Esophagus mucosa (tissue), 1 donor: ENCODE measurements at regions not wholly inside any gene's neighbourhood (a gene's known extent, or its start where the extent isn't known, plus 50 kb on each side); places are given as distances from the start of the nearest gene placed in this dataset.
"Not testable (repeated sequence)": the region's sequence is repeated elsewhere in the genome, so short reads cannot be mapped to it uniquely, and the experiment has no call there.

ENCODE experiments used
- ATAC-seq: fragments of 200-7000 bp; cut with Tn5 transposase; one replicate; pipeline ENCODE4 v1.9.1; 2020
- donor health status: DM: yes; HTN: yes; CAD: no.

DNA sequence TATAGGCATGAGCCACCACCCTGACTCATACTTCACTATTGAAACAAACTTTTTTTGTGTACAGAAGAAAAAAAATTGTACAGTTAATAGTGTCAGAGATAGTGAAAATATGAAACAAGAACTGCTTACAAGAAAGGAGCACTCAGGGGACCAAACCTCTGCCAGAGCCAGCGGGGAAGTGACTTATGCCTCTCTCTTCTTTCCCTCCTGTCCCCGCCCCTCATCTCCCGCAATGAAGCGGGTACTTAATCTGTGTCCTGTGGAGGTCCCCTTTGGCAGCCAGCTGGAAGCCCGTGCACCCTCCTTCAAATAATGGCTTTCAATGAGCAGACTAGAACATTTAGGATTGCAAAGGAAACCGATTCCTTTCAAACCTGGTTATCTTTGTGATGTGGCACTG, 51.5 kb downstream of the PPIAL4A start:
- ATAC-seq, result not testable (repeated sequence)

DNA sequence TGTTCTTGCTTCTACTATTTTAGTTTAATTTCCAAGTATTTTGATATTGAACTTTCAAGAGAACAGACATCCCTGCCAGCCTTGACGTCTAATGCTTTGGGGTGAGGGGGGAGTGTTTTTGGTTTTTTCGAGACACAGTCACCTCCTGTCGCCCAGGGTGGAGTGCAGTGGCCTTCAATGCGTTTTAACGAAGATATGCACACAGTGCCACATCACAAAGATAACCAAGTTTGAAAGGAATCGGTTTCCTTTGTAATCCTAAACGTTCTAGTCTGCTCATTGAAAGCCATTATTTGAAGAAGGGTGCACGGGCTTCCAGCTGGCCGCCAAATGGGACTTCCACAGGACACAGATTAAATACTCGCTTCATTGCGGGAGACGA, 52.3 kb downstream of the PPIAL4A start:
- ATAC-seq, result not testable (repeated sequence)

DNA sequence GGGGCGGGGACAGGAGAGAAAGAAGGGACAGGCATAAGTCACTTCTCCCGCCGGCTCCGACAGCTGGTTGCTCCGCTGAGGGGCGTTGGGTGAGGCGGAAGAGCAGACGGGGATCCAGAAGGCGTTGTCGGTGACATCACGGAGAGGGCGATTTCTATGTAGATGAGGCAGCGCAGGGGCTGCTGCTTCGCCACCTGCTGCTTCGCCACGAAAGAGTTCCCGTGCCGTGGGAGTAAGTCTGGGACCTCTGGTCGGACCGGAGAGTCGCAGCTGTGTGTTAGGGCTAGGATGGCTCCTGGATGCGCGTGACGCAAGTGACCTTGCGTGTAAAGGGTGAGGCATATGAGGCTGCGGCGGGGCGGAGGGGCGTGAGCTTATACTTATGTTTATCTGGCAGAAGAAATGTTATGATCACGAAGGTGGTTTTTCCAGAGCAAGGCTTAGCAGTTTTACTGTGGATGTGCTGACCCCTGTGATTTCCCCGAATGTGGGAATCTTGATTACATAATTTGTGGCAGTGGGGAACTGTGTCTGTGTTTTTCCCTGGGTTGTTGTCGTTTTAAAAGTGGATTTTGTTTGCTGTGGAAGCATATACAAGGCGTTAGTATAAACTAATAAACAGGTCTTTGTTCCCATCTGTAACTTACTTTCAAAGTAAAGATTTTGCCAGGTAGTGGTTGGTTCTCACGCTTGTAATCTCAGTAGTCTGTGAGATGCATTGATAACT, 52.8 kb downstream of the PPIAL4A start:
- peak; percentile 81 for ATAC-seq

- ATAC-seq, result not testable (repeated sequence)
Measured at GRCh38 chr1:120942945-120943319, 53.4 kb downstream of the PPIAL4A start.

DNA sequence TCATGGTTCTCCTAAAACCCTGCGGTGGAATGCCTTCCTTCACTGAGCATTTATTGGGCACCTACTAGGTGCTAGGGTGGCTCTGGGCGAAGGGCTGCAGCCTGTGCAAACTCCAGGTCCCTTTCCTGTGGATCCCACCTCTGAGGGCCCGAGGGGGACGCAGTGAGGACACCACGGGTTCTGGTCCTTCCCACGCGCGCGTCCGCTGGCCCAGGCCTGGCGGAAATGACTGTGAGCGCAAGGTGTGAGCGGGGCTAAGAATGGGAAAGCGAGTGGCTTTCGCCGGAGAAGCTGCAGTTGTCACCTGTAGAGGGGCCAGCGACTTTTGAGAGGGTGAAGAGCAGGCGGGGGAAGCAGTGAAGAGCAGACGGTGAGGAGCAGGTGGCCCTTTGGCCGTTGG, 55.1 kb downstream of the PPIAL4A start:
- ATAC-seq, result not testable (repeated sequence)

DNA sequence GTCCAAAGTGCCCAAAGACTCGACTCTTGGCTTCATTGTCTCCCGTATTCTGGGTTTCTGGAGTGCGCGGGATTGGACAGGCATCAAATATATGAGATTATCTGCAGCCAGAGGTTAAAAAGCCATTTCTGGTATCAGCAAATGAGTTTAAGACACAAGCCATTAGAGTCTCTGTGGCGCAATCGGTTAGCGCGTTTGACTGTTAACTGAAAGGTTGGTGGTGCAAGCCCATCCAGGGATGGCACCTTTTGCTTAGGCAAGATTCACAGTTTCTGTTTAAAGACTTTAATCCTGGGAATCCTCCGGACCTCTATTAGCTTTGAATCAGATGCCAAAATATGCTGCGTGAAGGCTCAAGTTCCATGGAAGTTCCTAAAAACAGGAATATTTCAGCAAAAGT, 55.6 kb downstream of the PPIAL4A start:
- ATAC-seq, result not testable (repeated sequence)

GRCh38 chr1:120947114-120947513, 57.5 kb downstream of the PPIAL4A start:
- ATAC-seq, result not testable (repeated sequence)

- not testable (repeated sequence) for ATAC-seq
Measured at GRCh38 chr1:120949724-120950123, 60.2 kb downstream of the PPIAL4A start.

- ATAC-seq, result not testable (repeated sequence)
Measured at GRCh38 chr1:120950633-120951032, 61.1 kb downstream of the PPIAL4A start.

DNA sequence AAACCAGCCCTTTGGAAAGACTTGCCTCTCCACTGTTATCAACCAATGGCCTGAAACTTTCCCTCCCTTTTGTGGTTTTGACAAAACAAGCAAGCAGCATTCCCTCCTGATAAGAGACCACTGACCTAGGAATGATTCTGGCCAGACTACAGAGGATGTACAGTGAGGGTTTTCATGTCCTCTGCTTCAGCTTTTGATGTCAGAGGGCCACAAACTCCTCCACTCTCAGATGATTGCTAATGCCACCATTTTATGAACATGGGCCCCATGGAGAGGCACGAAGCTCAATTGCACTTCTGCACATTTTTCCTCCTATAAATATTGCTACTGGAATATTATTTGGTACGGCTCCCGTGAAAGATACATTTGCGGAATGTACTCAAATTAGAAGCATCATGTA, 61.5 kb downstream of the PPIAL4A start:
- not testable (repeated sequence) for ATAC-seq

GRCh38 chr1:120952207-120952870, 62.8 kb downstream of the PPIAL4A start:
- not testable (repeated sequence) for ATAC-seq

GRCh38 chr1:120952871-120953265, 63.3 kb downstream of the PPIAL4A start:
- ATAC-seq, result not testable (repeated sequence)

DNA sequence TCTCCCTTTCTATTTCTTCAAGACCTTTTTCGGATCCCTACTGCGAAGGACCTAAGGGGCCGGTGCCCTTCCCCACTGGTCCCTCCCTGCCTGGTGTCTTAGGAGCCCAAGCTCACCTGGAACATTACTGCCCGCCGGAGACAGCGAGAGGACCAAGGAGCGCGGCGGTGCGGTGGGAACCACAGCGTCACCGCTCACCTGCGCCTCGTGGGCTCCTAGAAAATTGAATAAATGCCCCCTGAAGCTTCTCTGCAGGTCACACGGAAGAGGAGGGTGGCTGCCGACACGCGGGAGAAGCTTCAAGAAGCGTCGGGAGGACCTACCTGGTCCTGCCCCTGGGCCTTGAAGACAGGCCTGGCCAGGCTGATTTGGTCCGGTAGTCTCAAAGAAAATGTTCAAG, 65.2 kb downstream of the PPIAL4A start:
- no peak for ATAC-seq

DNA sequence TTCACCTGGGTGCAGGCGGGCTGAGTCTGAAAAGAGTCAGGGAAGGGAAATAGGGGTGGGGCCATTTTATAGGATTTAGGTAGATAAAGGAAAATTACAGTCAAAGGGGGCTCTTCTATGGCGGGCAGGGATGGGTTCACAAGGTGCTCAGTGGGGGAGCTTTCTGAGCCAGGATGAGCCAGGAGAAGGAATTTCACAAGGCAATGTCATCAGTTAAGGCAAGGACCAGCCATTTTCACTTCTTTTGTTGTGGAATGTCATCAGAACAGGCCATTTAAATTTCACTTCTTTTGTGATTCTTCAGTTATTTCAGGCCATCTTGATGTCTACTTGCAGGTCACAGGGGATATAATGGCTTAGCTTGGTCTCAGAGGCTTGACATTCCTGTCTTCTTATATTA, 66.4 kb downstream of the PPIAL4A start:
- ATAC-seq, result not testable (repeated sequence)

GRCh38 chr1:120966018-120966417, 76.4 kb downstream of the PPIAL4A start:
- not testable (repeated sequence) for ATAC-seq

- ATAC-seq, result peak; percentile 88
Measured at GRCh38 chr1:120972863-120973262, 83.3 kb downstream of the PPIAL4A start.

- not testable (repeated sequence) for ATAC-seq
Measured at GRCh38 chr1:120973836-120974235, 84.3 kb downstream of the PPIAL4A start.

- not testable (repeated sequence) for ATAC-seq
Measured at GRCh38 chr1:120977279-120977678, 87.7 kb downstream of the PPIAL4A start.

DNA sequence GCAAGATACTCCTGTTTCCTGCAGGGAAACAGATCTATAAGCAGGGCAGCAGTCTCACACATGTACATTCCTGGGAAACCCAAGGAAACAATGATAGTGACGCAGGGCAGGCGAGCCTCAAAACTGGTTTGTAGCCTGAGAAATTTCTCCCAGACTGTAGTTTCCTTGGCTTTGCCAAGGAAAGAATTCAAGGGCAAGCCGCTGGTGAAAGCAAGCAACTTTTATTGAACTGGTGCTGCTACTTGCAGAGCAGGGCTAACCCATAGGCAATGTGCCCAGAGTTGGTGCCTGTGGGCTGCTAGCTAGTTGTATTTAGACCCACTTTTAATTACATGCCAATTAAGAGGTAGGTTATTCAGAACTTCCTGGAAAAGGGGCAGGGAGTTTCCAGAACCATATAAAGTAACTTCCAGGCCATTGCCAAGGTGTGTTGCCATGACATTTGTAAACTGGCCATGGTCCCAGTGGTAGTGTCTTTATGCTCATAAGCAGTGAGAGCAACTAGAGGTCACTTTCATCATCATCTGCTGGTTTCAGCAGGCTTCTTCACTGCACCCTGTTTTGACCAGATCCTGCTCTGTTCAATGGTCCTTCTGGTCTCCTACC, 92.0 kb downstream of the PPIAL4A start:
- ATAC-seq, result peak; percentile 75

DNA sequence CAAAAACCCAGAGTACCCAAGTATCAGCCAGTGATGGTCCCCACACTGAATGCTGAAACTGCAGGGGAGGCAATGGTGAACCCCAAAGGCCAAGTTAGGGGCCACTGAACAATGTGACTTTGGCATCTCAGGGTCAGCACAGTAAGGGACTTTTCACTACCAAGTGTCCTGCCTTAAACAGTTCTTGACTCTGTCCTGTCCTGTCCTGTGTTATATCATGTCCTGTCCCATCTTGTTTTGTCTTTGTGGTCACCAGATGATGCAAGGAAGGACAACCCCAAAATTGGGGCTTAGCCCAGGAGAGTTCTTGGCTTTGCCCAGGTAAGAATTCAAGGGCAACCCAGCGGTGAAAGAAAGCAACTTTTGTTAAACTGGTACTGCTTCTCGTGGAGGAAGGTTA, 105.0 kb downstream of the PPIAL4A start:
- ATAC-seq, result peak; percentile 17

GRCh38 chr1:120995025-120995424, 105.5 kb downstream of the PPIAL4A start:
- peak; percentile 93 for ATAC-seq

DNA sequence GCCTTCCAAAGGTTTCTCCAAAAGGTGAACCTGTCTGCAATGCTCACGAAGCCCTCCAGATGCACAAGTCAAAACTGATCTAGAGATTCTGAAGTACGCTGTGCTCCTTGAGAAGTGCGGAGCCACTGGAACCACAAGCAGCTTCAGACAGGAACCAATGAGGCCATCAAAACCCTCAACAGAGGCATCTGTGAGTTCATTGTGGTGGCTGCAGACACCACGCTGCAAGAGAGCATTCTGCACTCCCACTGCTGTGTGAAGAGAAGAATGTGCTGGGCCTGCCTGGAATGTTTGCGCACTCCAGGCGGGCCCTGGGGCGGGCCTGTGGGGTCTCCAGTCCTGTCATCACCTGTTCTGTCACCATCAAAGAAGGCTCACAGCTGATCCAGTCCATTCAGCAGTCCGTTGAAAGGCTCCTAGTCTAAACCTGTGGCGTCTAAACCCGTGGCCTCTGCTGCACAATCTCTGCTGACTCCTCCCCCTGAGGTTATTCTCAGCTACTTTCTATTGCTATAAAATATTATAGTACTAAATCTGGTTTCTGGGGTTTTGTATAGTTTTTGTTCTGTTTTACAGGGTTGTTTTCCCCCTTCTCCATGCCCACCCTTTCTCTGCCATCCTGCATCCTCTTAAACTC, 111.6 kb downstream of the PPIAL4A start:
- ATAC-seq, result not testable (repeated sequence)

DNA sequence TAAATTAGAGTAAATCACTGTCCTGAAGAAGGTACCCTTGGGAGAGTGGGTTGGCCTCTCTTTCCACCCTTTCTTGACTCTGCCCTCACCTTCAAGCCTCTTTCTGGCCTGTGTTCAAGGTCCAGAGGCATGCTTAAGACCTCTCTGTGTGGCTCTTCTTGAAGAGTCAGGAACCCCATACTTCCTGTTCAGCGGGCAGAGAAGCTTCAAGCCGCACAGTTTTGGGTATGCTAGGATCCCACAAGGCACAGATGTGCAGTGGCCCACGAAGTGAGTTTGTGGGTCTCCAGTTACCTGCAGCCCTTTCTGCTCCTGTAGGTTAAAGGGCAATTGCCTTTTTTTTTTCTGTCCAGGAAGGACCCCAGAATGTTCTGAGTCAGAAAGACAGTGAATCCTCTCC, 113.7 kb downstream of the PPIAL4A start:
- ATAC-seq, result not testable (repeated sequence)
